Adrenal gland (tissue), 5 donors: ENCODE measurements at regions not wholly inside any gene's neighbourhood (a gene's known extent, or its start where the extent isn't known, plus 50 kb on each side); places are given as distances from the start of the nearest gene placed in this dataset.

Experiments
- POLR2A ChIP-seq, 2 donors: fragments of 450-650 bp; IDR thresholded peaks; one replicate each; pipeline ENCODE4 v1.6.1; 2017; ENCODE audit warnings: antibody characterized with exemption in 2 of 2, mild to moderate bottlenecking in 2 of 2, moderate library complexity in 1 of 2
- TF ChIP-seq, protein P1 (sequence below), 6 experiments: fragments of 450-650 bp in 4 of 6; fragments of 200-600 bp in 2 of 6; sonication (generic) in 1 of 6; IDR thresholded peaks; 1 replicate in 5 of 6; 2 replicates in 1 of 6; pipeline versions ENCODE4 v1.5.1 to v1.8.0; 2016 to 2021; ENCODE audit warnings: antibody characterized with exemption in 6 of 6, mild to moderate bottlenecking in 2 of 6, moderate library complexity in 1 of 6
- donor health status: DM: no; HTN: no; CAD: no.

DNA sequence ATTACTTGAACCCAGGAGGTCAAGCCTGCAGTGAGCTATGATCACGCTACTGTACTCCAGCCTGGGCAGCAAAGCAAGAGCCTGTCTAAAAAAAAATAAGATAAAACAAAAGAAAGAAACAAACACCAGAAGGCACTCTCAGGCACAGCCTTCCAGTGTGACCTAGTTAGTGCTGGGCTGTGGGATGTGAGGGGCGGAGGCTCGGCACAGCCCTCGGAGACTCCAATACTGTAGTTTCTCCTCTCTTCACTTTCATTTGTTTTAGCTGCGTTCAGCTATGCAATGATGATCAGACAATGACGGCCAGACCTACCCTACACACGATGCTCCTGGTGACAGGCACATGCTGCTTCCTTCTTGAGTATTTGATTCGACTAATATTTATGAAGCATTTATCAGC lies 127.7 kb downstream of the SOCS6 start:
- TF ChIP-seq POLR2A (IDR thresholded peaks at IDR 0.05), result no peak
- TF ChIP-seq, protein P1, sequence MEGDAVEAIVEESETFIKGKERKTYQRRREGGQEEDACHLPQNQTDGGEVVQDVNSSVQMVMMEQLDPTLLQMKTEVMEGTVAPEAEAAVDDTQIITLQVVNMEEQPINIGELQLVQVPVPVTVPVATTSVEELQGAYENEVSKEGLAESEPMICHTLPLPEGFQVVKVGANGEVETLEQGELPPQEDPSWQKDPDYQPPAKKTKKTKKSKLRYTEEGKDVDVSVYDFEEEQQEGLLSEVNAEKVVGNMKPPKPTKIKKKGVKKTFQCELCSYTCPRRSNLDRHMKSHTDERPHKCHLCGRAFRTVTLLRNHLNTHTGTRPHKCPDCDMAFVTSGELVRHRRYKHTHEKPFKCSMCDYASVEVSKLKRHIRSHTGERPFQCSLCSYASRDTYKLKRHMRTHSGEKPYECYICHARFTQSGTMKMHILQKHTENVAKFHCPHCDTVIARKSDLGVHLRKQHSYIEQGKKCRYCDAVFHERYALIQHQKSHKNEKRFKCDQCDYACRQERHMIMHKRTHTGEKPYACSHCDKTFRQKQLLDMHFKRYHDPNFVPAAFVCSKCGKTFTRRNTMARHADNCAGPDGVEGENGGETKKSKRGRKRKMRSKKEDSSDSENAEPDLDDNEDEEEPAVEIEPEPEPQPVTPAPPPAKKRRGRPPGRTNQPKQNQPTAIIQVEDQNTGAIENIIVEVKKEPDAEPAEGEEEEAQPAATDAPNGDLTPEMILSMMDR (IDR thresholded peaks at IDR 0.05), result no peak
